GM12891 (cell line): ENCODE measurements at regions not wholly inside any gene's neighbourhood (a gene's known extent, or its start where the extent isn't known, plus 50 kb on each side); places are given as distances from the start of the nearest gene placed in this dataset.

ENCODE experiments used
- PAX5 ChIP-seq: IDR thresholded peaks from 2 replicates; pipeline ENCODE4 v1.6.1; 2011; ENCODE audit warnings: low read length, moderate library complexity, mild to moderate bottlenecking; ENCODE audit not compliant: insufficient read depth, severe bottlenecking
- POLR2A ChIP-seq: IDR thresholded peaks from 2 replicates; pipeline ENCODE4 v1.6.1; 2011; ENCODE audit warnings: low read depth, low read length, control low read depth
- POLR2AphosphoS5 ChIP-seq: IDR thresholded peaks from 2 replicates; pipeline ENCODE4 v1.6.1; 2011; ENCODE audit warnings: low read depth, low read length, control low read depth
- SPI1 ChIP-seq: IDR thresholded peaks from 2 replicates; pipeline ENCODE4 v1.6.1; 2011; ENCODE audit warnings: low read depth, low read length, control low read depth
- TAF1 ChIP-seq: IDR thresholded peaks from 2 replicates; pipeline ENCODE4 v1.6.1; 2011; ENCODE audit warnings: low read depth, low read length, control low read depth

DNA sequence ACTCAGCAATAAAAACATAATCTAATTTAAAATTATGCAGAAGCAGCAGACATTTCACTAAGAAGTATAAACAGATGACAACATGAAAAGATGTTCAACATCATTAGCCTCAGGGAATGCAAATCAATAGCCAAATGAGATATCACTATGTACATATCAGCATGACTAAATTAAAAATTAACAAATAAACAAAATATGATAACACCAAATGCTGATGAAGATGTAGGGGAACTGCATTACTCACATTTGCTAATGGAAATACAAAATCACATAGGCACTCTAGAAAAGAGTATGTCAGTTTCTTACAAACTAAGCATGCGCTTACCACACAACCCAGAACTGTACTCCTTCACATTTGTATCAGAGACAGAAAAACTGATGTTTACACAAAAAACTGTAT is 487.2 kb upstream of the REG3G start:
- TF ChIP-seq POLR2A = no peak
- no peak for TF ChIP-seq TAF1
- no peak for TF ChIP-seq POLR2AphosphoS5
- TF ChIP-seq PAX5 = no peak
- no peak for TF ChIP-seq SPI1
